HEK293 (cell line): ENCODE measurements at regions not wholly inside any gene's neighbourhood (a gene's known extent, or its start where the extent isn't known, plus 50 kb on each side); places are given as distances from the start of the nearest gene placed in this dataset.

Experiments used
- CTCF ChIP-seq: fragments of 450-650 bp; formaldehyde crosslinking; IDR thresholded peaks from 2 replicates; pipeline ENCODE4 v1.5.1; 2016; ENCODE audit warnings: missing biosample characterization, missing genetic modification characterization
- REST ChIP-seq: fragments of 450-650 bp; formaldehyde crosslinking; IDR thresholded peaks from 2 replicates; pipeline ENCODE4 v1.5.1; 2016; ENCODE audit warnings: missing biosample characterization, missing genetic modification characterization
- TRIM28 ChIP-seq: IDR thresholded peaks from 2 replicates; pipeline ENCODE4 v1.6.1; 2011; ENCODE audit warnings: low read length, control low read depth, borderline replicate concordance
- ZSCAN16 ChIP-seq: fragments of 450-650 bp; formaldehyde crosslinking; IDR thresholded peaks from 2 replicates; pipeline ENCODE4 v1.5.1; 2016; ENCODE audit warnings: missing biosample characterization, missing genetic modification characterization

GRCh38 chr5:157963244-157963643 lies 104.3 kb upstream of the CLINT1 start:
- no peak for TF ChIP-seq CTCF (tag by site-specific recombination)
- TF ChIP-seq ZSCAN16 (tag by site-specific recombination) = no peak
- TF ChIP-seq TRIM28 = no peak
- TF ChIP-seq REST (tag by site-specific recombination) = no peak
